ENCODE measurements at regions not wholly inside any gene's neighbourhood (a gene's known extent, or its start where the extent isn't known, plus 50 kb on each side); places are given as distances from the start of the nearest gene placed in this dataset.

DNA sequence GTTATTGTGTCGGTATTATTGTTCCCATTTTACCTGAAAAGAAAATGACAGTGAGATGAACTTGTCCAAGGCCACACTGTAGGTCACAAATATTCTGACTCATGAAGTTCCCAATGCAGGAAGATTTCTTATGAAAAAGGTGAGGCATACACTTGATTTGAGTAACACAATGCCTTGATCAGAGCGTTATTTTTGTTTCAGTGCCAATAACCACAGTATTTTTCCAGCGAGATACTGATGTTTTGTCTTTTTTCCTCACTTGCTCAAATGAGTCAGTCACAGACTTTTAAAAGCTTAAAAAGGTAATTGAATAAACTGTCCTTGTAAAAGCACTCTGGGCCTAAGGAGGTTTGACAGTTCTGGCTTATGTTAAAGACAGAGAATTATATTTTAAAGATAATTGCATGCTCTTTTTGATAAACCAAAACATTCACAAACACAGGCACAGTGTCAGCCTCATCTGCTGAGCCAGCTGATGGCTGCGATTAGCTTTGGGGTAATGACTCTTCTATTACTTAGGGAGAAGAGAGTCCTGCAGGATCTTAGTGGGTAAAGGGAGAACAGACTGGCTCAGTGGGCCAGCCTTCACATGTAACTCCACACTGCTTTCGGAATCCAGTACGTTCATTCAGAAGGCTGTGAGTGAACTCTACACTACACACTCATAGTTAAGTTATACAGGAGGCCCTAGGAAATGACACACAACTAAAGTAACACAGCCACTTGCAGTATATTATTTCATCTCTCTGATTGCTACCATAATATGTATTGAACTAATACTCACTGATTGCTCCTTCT, 165.5 kb upstream of the CD180 start:
- TF ChIP-seq, protein P1, sequence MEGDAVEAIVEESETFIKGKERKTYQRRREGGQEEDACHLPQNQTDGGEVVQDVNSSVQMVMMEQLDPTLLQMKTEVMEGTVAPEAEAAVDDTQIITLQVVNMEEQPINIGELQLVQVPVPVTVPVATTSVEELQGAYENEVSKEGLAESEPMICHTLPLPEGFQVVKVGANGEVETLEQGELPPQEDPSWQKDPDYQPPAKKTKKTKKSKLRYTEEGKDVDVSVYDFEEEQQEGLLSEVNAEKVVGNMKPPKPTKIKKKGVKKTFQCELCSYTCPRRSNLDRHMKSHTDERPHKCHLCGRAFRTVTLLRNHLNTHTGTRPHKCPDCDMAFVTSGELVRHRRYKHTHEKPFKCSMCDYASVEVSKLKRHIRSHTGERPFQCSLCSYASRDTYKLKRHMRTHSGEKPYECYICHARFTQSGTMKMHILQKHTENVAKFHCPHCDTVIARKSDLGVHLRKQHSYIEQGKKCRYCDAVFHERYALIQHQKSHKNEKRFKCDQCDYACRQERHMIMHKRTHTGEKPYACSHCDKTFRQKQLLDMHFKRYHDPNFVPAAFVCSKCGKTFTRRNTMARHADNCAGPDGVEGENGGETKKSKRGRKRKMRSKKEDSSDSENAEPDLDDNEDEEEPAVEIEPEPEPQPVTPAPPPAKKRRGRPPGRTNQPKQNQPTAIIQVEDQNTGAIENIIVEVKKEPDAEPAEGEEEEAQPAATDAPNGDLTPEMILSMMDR (IDR thresholded peaks at IDR 0.05; ENCODE audit: poor library complexity) = no peak
- no peak for TF ChIP-seq EZH2 (IDR thresholded peaks at IDR 0.05; ENCODE audit: borderline replicate concordance)
- TF ChIP-seq EZH2phosphoT487 (IDR thresholded peaks at IDR 0.05; ENCODE audit: low read depth, severe bottlenecking, unreplicated experiment) = no peak

Data from hepatocyte (in vitro differentiated cells).